Osteoblast (primary cell): ENCODE measurements at regions not wholly inside any gene's neighbourhood (a gene's known extent, or its start where the extent isn't known, plus 50 kb on each side); places are given as distances from the start of the nearest gene placed in this dataset.

Source experiments
- DNase-seq: peaks from one replicate; pipeline ENCODE4 v3.0.0; 2011; ENCODE audit warnings: low spot score, mixed read lengths; ENCODE audit not compliant: insufficient read length; ENCODE audit errors: missing footprints
- H2AFZ ChIP-seq: 2 replicates; pipeline ENCODE4 v1.6.0; 2011; ENCODE audit warnings: mild to moderate bottlenecking, low read length
- H3K27ac ChIP-seq: 2 replicates; pipeline ENCODE4 v1.5.1; 2011; ENCODE audit warnings: mild to moderate bottlenecking, low read depth, low read length, moderate library complexity
- H3K27me3 ChIP-seq: 2 replicates; pipeline ENCODE4 v1.6.0; 2012; ENCODE audit warnings: mild to moderate bottlenecking, control low read depth, inconsistent platforms, low read length, moderate library complexity; ENCODE audit not compliant: insufficient read depth
- H3K36me3 ChIP-seq: 2 replicates; pipeline ENCODE4 v1.5.1; 2011; ENCODE audit warnings: mild to moderate bottlenecking, low read length, control low read depth, moderate library complexity; ENCODE audit not compliant: insufficient read depth
- H3K4me1 ChIP-seq: 2 replicates; pipeline ENCODE4 v1.5.1; 2011; ENCODE audit warnings: mild to moderate bottlenecking, low read length, control low read depth, moderate library complexity; ENCODE audit not compliant: insufficient read depth
- H3K4me2 ChIP-seq: 2 replicates; pipeline ENCODE4 v1.6.0; 2011; ENCODE audit warnings: mild to moderate bottlenecking, low read length; ENCODE audit not compliant: insufficient read depth
- H3K4me3 ChIP-seq: fragments of 200-600 bp; sonication (generic); 3 replicates; pipeline ENCODE4 v1.5.1; 2012; ENCODE audit warnings: mild to moderate bottlenecking, low read length, inconsistent platforms; ENCODE audit not compliant: insufficient read depth
- H3K79me2 ChIP-seq: 2 replicates; pipeline ENCODE4 v1.6.0; 2012; ENCODE audit warnings: mild to moderate bottlenecking, low read length, control low read depth, inconsistent platforms; ENCODE audit not compliant: insufficient read depth
- H3K9me3 ChIP-seq: 2 replicates; pipeline ENCODE4 v1.5.1; 2011; ENCODE audit warnings: low read depth, low read length, control low read depth
- H4K20me1 ChIP-seq: 2 replicates; pipeline ENCODE4 v1.6.0; 2012; ENCODE audit warnings: mild to moderate bottlenecking, low read length, control low read depth; ENCODE audit not compliant: insufficient read depth
- CTCF ChIP-seq: IDR thresholded peaks from 2 replicates; pipeline ENCODE4 v1.5.1; 2011; ENCODE audit warnings: mild to moderate bottlenecking, low read depth, low read length, moderate library complexity; ENCODE audit errors: extremely low read depth

- TF ChIP-seq CTCF: no peak
- Histone ChIP-seq H3K9me3 (no peaks in the 10 kb centered on the region), H3K36me3 (no peaks in the 10 kb centered on the region), H3K27ac (no peak overlapping the region), H3K4me1 (no peaks in the 10 kb centered on the region), H3K4me3 (no peak overlapping the region), H3K27me3 (no peaks in the 10 kb centered on the region), H3K4me2 (no peak overlapping the region), H3K79me2 (no peaks in the 10 kb centered on the region), H4K20me1 (no peaks in the 10 kb centered on the region), H2AFZ (no peak overlapping the region)
- DNase-seq: no peak
Measured at GRCh38 chr1:208825300-208825699, 581.1 kb upstream of the PLXNA2 start.

GRCh38 chr1:208829595-208829994, 585.4 kb upstream of the PLXNA2 start:
- no peak for TF ChIP-seq CTCF
- no peaks in the 10 kb centered on the region for H3K9me3 ChIP-seq
- H4K20me1 ChIP-seq: no peaks in the 10 kb centered on the region
- no peak overlapping the region for H3K4me3 ChIP-seq
- H3K27ac ChIP-seq: no peak overlapping the region
- H2AFZ ChIP-seq: no peak overlapping the region
- no peaks in the 10 kb centered on the region for H3K79me2 ChIP-seq
- no peaks in the 10 kb centered on the region for H3K36me3 ChIP-seq
- no peak for DNase-seq
- H3K27me3 ChIP-seq: no peaks in the 10 kb centered on the region
- no peak overlapping the region for H3K4me2 ChIP-seq
- H3K4me1 ChIP-seq: no peaks in the 10 kb centered on the region

- H2AFZ ChIP-seq: no peak overlapping the region
- H3K27ac ChIP-seq: no peak overlapping the region
- no peaks in the 10 kb centered on the region for H3K36me3 ChIP-seq
- no peak for TF ChIP-seq CTCF
- peak; percentile 46 for DNase-seq
- H3K27me3 ChIP-seq: no peaks in the 10 kb centered on the region
- H3K4me2 ChIP-seq: no peak overlapping the region
- no peaks in the 10 kb centered on the region for H3K9me3 ChIP-seq
- H3K79me2 ChIP-seq: no peaks in the 10 kb centered on the region
- H4K20me1 ChIP-seq: no peaks in the 10 kb centered on the region
- no peak overlapping the region for H3K4me3 ChIP-seq
- H3K4me1 ChIP-seq: no peaks in the 10 kb centered on the region
Measured at GRCh38 chr1:208834381-208835096, 590.4 kb upstream of the PLXNA2 start.

- DNase-seq: no peak
- H3K27ac ChIP-seq: no peak overlapping the region
- no peaks in the 10 kb centered on the region for H3K79me2 ChIP-seq
- H3K4me3 ChIP-seq: no peak overlapping the region
- H3K4me1 ChIP-seq: no peaks in the 10 kb centered on the region
- no peaks in the 10 kb centered on the region for H3K36me3 ChIP-seq
- no peak overlapping the region for H2AFZ ChIP-seq
- H3K9me3 ChIP-seq: no peaks in the 10 kb centered on the region
- H3K27me3 ChIP-seq: no peaks in the 10 kb centered on the region
- no peak for TF ChIP-seq CTCF
- H3K4me2 ChIP-seq: no peak overlapping the region
- no peaks in the 10 kb centered on the region for H4K20me1 ChIP-seq
Measured at GRCh38 chr1:208835097-208835463, 590.9 kb upstream of the PLXNA2 start.
